ENCODE measurements at regions not wholly inside any gene's neighbourhood (a gene's known extent, or its start where the extent isn't known, plus 50 kb on each side); places are given as distances from the start of the nearest gene placed in this dataset.
"Not testable (repeated sequence)": the region's sequence is repeated elsewhere in the genome, so short reads cannot be mapped to it uniquely, and the experiment has no call there.

DNA sequence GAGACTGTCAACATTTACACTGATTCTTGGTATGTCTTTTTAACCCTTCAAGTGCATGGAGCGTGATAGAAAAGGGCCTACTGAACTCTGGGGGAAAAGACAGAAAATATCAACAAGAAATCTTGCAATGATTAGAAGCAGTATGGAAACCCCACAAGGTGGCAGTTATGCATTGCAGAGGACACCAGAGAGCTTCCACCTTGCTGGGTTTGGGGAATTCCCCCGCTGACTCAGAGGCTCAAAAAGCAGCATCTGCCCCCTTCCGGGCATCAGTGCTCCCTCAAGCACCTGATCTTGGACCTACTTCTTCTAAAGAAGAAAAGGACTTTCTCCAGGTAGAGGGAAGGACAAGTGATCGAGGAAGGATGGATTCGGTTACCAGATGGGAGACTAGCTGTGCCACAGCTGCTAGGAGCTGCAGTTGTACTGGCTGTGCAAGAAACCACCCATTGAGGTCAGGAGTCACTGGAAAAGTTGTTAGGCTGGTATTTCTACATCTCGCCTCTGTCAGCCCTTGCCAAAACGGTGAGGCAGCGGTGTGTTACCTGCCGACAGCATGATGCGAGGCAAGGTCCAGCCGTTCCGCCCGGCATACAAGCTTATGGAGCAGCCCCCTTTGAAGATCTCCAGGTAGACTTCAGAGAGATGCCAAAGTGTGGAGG lies 102.8 kb upstream of the OSBPL11 start:
- DNase-seq: not testable (repeated sequence)

DNA sequence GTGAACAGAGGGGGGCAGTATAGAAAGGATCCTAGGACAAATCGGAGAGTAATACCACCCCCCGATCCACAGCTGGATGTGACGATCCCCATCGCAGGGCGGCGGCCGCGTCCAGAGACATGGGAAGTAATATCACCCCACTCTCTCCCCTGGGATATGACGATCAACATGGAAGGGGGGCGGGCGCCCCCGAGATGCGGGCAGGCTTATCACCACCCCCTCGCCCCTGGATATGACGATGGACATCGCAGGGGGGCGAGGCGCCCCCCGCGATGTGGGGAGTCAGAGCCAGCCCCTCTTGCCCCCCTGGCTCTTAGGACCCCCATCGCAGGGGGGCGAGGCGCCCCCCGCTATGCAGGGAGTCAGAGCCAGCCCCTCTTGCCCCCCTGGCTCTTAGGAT lies 120.4 kb upstream of the OSBPL11 start:
- DNase-seq: no peak

DNA sequence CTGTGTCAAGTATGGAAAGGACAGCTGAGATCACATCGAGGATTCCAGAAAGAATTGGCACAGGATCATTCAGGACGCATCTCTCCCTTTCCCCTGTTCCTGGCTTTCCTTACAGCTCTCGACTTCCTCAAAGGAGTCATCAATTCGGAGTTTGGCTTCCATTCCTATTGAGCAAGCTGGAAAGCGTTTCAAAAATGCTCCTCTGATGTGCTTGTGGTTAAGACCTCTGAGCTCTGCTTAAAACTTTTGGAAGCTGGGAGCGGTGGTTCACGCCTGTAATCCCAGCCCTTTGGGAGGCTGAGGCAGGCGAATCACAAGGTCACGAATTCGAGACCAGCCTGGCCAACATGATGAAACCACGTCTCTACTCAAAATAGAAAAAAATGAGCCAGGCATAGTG lies 136.9 kb upstream of the OSBPL11 start:
- not testable (repeated sequence) for DNase-seq

DNA sequence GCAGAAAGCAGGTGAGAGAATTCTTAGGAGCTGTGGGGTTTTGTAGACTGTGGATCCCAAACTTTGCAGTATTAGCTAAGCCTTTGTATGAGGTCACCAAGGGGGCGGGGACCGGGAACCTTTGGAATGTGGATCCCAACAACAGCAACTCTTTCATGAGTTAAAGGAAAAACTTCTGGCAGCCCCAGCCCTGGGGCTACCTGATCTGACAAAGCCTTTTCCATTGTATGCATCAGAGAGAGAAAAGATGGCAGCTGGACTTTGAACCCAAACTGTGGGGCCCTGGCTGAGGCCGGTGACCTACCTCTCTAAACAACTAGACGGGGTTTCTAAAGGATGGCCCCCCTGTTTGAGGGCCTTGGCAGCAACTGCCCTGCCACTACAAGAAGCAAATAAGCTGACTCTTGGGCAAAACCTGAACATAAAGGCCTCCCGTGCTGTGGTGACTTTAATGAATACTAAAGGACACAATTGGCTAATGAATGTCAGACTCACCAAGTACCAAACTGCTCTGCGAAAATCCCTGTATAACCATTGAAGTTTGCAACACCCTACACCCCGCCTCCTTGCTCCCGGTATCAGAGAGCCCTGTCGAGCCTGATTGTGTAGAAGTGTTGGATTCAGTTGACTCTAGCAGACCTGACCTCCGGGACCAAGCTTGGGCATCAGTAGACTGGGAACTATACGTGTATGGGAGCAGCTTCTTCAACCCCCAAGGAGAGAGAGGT lies 146.9 kb upstream of the OSBPL11 start:
- DNase-seq: not testable (repeated sequence)

DNA sequence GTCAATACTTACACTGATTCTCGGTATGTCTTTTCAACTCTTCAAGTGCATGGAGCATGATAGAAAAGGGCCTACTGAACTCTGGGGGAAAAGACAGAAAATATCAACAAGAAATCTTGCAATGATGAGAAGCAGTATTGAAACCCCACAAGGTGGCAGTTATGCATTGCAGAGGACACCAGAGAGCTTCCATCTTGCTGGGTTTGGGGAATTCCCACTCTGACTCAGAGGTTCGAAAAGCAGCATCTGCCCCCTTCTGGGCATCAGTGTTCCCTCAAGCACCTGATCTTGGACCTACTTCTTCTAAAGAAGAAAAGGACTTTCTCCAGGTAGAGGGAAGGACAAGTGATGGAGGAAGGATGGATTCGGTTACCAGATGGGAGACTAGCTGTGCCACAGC lies 147.5 kb upstream of the OSBPL11 start:
- DNase-seq: not testable (repeated sequence)

DNA sequence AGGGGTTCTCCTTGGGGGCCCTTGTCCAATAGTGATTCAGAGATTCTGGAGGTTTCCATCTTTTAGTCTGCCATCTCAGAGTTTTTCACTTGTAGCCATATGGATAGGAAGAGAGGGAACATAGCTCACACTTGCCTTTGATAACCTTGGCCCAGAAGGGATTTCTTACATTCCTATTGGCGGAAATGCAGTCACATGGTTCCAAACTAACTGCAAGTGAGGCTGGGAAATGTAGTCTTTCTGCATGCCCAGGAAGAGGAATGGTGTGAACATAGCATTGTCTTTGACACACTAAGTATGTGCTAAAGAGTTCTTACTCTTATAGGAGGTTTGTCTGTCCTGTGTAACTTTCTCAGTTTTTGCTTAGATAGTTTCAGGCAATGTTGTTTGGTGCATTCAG lies 161.8 kb upstream of the OSBPL11 start:
- DNase-seq: not testable (repeated sequence)

DNA sequence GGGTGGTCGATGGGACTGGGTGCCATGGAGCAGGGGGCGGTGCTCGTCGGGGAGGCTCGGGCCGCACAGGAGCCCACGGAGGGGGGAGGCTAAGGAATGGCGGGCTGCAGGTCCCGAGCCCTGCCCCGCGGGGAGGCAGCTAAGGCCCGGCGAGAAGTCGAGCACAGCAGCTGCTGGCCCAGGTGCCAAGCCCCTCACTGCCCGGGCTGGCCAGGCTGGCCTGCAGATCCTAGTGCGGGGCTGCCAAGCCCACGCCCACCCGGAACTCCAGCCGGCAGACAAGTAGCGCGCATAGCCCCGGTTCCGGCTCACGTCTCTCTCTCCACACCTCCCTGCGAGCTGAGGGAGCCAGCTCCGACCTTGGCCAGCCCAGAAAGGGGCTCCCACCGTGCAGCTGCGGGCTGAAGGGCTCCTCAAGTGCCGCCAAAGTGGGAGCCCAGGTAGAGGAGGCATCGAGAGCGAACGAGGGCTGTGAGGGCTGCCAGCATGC lies 163.4 kb upstream of the OSBPL11 start:
- DNase-seq: not testable (repeated sequence)

DNA sequence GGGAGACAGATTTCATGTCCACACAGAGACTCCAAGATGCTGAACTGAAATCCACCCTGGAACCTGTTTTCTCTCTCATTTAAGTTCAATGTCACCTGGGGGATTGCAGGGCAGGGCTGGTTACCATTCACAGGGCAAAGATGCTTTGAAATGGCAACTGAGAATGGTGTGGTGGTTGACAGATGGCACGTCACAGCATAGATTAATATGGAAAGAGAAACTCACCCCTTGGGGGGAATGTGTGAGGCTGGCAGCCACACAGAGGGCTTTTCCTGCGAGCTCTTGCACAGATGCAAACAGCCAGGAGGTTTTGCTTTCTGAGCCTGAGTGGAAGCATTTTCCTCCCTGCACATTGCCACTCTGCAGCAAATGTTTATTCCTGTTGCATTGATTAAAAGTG lies 167.3 kb upstream of the OSBPL11 start:
- DNase-seq: not testable (repeated sequence)

DNA sequence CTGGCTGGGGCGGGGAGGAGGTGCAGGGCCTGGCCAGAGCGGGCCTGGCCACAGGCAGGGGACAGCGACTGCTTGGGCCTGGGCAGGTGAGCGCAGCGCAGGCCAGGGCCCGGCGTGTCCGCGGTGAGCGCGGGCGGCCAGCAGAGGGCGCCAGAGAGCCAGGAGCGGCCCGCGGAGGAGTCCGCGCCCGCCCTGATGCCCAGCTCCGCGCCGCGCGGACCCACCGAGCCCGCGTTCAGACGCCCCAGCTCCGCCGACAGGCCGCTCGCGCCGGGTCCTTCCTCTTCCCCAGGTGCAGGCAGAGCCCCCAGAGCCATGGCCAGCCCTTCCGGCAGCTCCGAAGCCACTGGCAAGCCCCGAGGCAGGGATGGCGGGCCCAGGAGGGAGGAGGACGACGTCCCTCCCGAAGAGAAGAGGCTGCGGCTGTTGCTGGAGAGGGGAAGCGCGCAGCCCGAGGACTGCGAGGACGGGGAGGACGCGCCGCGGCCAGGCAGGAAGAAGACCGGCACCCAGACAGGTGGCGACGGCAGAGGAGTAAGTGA lies 171.1 kb upstream of the OSBPL11 start:
- DNase-seq: peak; percentile 29

DNA sequence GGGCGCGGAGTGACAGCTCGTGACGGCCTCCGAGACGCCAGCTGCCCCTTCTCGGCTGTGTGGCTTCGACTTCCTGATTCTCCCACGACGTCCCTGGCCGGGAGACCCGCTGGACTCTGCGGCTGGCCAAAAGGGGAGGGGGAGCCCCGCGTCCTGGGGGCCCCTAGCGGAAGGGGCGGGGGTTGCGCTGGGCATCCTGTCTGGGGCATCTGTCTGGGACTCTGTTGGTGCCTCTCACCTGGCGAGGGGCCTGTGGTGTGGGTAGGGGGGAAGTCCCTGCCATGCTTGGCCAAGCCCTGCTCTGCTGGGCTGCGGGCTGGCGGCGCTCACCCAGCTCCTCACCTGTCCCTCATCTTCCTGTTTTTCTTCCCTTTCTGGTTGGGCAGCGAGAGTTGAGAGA lies 171.6 kb upstream of the OSBPL11 start:
- not testable (repeated sequence) for DNase-seq

DNA sequence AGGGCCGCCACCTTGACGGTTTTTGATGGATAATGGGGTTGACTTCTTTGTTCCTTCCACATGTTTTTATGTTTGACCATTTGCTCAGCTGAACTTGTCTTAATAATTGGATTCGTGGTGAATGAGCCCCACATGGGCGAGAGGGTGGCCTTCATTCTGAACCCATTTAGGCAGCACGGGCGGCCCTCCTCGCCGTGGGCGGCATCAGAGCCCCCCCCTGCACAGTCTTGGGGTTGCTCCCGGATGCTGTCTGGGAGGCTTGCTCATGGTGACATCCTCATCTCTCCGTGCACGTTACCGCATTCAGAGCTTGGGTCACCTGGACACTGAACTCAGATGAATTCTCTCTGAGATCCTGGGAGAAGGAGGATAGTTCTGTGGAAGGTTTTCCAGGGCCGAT lies 172.3 kb upstream of the OSBPL11 start:
- no peak for DNase-seq

DNA sequence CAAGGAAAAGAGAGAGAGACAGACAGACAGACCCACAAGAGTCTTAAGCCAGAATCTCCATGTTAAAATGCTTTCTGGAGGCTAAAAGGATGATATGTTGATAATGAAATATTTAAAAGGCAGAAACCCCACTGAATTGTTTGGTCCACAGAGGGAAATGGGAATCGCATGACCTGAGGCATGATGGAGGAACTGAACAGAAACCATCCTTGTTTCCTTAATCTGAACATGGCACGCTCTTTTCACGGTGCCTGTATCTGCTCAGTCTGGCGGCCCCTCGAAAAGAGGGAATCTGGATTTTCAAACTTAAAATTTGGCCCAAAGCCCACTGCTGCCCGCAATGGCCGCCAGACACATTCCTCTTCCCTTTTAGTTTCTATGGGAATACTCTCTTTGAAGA lies 173.5 kb upstream of the OSBPL11 start:
- not testable (repeated sequence) for DNase-seq

DNA sequence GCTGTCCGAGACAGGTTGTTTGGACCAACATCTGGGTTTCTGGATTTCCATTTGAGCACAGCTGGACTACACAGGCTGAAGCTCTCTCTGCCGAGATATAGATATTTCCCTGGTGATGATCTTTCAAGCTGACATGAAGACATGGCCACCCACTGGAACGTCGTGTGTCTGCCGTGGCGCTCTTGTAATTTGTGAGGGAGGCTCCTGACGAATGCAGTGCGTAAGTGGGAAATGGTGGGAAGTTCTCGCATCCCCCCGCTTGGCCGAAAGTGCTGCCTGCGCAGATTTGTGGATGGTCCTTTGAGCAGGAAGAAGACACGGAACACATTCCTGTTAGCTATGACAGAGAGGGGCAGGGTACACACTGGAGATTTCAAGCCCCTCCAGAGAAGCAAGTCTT lies 176.2 kb upstream of the OSBPL11 start:
- DNase-seq: not testable (repeated sequence)

DNA sequence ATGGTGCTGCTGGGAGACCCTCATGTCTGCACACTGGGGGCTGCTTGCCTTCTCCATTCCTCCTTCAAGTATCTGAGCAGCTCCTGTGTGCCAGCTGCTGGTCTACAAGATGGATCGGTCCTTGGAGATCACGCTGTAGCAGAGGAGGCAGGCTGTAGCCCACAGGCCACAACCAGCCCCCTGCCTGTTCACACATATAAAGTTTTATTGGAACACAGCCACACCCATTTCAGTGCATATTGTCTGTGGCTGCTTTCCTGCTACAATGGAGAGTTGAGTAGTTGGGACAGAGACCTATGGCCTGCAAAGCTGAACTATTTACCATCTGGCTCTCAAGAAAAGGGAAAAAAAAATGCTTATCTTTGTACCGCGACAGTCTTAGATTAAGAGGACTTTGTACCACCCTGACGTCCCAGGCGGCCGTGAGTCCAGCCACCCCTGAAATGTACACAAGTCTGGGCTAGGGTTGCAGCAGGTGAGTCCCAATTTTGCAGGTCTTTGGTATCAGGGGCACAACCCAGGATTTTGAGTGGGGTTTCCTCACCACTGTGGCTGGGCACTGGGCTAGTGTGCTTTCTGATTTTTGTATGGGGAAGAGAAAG lies 179.2 kb upstream of the OSBPL11 start:
- DNase-seq: not testable (repeated sequence)

DNA sequence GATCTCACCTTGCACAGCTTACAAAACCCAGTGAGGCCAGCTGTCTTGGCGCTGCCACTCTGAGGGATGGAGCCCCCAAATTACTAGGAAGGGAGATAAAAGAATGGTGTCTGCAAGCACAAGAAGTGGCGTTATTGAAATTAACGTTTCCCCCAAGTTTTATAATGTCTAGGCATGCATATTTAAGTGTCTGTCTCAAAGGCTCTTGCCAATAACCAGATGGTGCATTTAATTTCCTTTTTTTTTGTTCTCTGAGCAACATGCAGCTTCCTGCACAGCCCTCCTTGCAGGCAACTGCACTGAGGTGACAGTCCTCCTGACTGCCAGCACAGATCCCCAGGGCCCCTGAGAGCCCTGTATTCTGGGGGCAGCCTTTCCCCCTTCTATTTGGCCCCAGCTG lies 179.8 kb upstream of the OSBPL11 start:
- not testable (repeated sequence) for DNase-seq

DNA sequence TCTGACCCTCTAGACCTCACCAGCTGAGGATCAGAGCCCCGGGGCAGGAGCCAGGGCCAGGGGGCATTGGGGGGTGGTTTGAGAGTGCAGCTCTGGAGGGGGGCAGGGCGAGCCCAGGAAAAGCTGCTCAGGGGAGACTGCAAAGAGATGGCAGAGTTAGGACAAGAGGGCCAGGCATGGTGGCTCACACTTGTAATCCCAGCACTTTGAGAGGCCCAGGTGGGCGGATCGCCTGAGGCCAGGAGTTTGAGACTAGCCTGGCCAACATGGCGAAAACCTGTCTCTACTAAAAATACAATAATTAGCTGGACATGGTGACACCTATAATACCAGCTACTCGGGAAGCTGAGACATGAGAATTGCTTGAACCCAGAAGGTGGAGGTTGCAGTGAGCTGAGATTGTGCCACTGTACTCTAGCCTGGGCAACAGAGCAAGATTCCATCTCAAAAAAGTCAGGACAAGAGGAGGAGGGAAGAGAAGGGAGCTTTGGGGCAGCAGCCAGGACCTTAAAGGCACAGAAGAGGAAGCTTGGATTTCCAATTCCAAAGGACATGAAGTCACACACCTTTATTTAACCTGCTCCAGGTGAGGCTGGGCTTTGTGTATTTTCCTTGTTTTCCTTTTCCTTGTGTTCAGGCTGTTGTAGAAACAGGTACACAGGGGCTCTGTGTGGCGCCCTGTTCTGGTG lies 180.5 kb upstream of the OSBPL11 start:
- not testable (repeated sequence) for DNase-seq

DNA sequence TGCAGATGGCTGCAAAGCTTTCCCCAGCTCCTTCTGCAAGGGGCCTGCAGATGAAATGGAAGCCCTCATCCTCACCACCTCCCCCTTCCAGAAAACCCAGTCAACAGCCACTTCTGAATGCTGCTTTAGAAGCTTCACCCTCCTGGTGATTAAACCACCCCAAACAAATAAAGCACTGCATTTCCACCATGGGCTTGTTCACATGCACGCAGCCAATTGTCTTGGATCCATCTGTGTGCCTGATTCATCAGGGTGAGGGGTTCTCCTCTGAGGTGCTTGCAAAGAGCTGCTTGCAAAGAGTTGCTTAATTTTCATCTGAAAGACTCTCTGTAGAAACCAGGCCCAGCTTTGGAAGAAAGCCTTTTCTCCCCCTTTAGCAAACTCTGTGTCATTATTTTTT lies 184.0 kb upstream of the OSBPL11 start:
- not testable (repeated sequence) for DNase-seq

DNA sequence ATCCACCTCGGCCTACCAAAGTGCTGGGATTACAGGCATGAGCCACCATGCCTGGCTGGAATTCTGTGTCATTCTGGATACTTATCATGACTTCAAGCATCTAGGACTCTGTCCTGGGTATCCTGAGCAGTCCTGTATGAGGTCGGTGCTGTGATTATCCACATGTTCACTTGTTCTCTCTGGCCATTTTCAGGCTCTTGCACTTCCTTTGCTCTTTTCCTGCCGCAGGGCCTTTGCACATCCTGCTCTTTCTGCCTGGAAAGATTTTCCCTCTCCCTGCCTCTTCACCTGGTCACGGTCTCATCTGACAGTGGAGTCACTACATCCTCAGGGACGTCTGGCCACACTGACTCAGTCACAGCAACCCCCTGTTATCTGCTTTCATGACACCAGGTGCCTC lies 184.6 kb upstream of the OSBPL11 start:
- DNase-seq: not testable (repeated sequence)

DNA sequence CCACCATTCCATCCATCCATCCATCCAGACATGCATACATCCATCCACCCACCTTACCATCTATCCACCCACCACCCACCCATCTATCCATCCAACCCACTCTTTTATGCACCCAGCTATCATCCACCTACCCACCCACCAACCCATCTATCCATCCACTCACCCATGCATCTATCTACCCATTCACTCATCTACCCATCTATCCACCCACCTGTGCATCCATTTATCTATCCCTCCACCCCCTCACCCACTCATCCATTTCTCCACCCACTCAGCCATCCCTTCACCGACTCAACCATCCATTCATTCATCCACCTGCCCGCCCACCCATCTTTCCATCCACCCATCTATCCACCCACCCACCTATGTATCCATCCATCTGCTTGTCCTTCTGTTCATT lies 186.4 kb upstream of the OSBPL11 start:
- not testable (repeated sequence) for DNase-seq

DNA sequence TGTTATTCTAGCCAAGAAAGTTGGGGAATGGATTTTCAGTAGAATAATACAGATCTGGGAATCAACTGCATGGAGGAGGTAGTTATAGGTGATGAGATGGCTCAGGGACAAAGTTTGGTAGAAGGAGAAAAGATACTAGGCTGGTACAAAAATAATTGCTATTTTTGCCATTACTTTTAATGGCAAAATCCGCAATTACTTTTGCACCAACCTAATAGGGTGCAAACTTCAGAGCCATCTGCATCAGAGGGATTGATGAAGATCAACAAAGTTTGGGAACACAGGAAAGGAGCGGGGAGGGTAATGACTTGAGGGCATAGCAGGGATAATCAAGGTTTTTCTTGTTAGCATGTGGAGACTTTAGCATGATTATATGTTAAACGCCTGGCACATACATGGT lies 178.7 kb upstream of the ROPN1B start:
- not testable (repeated sequence) for DNase-seq

DNA sequence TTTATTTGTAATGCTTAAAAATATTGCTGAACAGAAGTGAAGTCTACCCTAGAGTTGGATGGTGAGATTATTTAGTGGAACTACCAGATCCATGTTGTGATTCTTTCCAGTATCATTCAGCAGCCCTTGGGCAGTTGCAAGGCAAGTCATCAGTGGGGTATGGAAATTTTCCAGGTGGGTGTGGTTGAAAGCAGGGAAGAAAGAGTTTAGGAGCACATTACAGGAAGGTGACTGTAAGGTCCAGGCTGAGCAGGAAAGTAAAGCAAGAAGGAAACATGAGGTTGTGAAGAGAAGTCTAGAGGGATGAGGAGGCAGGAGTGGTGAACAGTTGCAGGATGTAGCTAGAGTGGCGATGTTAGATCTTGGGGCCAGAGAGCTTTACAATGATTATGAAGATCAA lies 178.0 kb upstream of the ROPN1B start:
- not testable (repeated sequence) for DNase-seq

DNA sequence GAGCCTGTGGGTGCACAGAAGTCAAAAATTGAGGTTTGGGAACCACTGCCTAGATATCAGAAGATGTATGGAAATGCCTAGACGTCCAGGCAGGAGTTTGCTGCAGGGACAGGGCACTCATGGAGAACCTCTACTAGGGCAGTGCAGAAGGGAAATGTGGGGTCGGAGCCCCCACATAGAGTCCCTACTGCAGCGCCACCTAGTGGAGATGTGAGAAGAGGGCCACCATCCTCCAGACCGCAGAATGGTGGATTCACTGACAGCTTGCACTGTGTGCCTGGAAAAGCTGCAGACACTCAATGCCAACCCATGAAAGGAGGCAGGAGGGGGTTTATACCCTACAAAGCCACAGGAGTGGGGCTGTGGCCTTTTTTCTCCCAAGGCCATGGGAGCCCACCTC lies 159.0 kb upstream of the ROPN1B start:
- DNase-seq: not testable (repeated sequence)

DNA sequence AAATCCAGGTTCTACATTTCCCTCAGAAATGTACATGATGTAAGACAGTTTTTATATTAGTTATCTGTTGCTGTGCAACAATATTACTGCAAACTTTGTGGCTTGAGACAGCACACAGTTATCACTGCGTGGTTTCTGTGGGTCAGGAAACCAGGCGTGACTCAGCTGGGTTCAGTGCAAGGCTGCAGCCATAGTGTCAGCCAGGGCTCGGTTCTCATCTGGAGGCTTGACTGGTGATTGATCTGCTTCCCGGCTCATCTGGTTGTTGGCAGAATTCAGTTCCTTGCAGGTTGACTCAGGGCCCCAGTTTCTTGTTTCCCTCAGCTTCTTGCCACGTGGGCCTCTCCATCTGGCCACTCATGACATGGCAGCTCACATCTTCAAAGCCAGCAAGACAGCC lies 146.8 kb upstream of the ROPN1B start:
- not testable (repeated sequence) for DNase-seq
